DND-41 (cell line): ENCODE measurements at regions not wholly inside any gene's neighbourhood (a gene's known extent, or its start where the extent isn't known, plus 50 kb on each side); places are given as distances from the start of the nearest gene placed in this dataset.

ENCODE experiments used
- EZH2 ChIP-seq: IDR thresholded peaks from 3 replicates; pipeline ENCODE4 v1.6.1; 2012; ENCODE audit warnings: borderline replicate concordance, low read depth, mild to moderate bottlenecking, moderate library complexity, low read length, inconsistent platforms; ENCODE audit not compliant: severe bottlenecking
- TF ChIP-seq, protein P1 (sequence below): IDR thresholded peaks from 2 replicates; pipeline ENCODE4 v1.5.1; 2012; ENCODE audit warnings: borderline replicate concordance, low read length, moderate library complexity, mild to moderate bottlenecking; ENCODE audit not compliant: poor library complexity, severe bottlenecking; ENCODE audit errors: extremely low read depth

DNA sequence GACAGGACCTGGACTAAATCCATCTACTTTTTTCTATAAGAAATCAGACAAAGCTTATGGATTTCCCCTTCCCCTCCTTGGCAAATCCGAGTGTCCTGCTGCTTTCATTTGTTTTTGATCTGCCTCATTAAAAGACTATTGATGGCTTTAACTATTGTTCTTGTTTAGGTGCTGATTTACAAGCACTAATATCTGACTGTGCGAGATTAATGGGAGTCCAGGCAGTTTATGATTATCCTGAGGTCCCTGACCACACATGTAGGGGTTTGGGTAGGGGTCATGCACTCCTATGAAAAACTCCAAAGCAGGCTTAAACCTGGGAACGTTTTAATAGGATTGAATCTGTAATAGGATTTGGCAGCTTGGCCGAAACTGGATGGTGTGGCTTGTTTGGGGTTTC, 317.5 kb upstream of the POU3F2 start:
- TF ChIP-seq, protein P1, sequence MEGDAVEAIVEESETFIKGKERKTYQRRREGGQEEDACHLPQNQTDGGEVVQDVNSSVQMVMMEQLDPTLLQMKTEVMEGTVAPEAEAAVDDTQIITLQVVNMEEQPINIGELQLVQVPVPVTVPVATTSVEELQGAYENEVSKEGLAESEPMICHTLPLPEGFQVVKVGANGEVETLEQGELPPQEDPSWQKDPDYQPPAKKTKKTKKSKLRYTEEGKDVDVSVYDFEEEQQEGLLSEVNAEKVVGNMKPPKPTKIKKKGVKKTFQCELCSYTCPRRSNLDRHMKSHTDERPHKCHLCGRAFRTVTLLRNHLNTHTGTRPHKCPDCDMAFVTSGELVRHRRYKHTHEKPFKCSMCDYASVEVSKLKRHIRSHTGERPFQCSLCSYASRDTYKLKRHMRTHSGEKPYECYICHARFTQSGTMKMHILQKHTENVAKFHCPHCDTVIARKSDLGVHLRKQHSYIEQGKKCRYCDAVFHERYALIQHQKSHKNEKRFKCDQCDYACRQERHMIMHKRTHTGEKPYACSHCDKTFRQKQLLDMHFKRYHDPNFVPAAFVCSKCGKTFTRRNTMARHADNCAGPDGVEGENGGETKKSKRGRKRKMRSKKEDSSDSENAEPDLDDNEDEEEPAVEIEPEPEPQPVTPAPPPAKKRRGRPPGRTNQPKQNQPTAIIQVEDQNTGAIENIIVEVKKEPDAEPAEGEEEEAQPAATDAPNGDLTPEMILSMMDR = no peak
- TF ChIP-seq EZH2 = no peak
